MM.1S (cell line): ENCODE measurements at regions not wholly inside any gene's neighbourhood (a gene's known extent, or its start where the extent isn't known, plus 50 kb on each side); places are given as distances from the start of the nearest gene placed in this dataset.

Experiments
- EZH2 ChIP-seq: fragments of 300-600 bp; sonication (generic); optimal IDR thresholded peaks from 2 replicates; pipeline ENCODE3; 2017; ENCODE audit warnings: low read depth, mild to moderate bottlenecking, antibody characterized with exemption, low read length, mixed read lengths
- TF ChIP-seq, protein P1 (sequence below): fragments of 300-600 bp; sonication (generic); IDR thresholded peaks from 2 replicates; pipeline ENCODE4 v1.5.1; 2016; ENCODE audit warnings: antibody characterized with exemption, low read length, mixed read lengths

DNA sequence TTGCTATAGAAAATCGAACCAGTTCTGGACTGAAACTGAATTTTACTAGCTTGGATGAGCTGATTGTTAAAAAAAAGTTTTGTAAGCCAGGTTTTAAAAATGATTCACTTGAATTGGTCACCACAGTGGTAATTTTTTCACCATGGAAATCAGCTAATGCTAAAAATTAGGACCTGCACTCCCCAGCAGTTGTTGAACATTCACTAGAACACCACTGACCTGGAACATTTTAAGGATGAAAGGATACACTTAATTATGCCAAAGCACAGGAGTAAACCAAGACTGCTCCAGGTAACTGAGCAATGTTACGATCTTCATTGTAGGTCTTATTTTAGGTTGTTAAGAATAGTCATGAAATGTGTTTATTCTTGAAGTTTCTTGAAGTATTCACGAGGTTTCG is 1342.6 kb upstream of the SPRY2 start:
- TF ChIP-seq, protein P1, sequence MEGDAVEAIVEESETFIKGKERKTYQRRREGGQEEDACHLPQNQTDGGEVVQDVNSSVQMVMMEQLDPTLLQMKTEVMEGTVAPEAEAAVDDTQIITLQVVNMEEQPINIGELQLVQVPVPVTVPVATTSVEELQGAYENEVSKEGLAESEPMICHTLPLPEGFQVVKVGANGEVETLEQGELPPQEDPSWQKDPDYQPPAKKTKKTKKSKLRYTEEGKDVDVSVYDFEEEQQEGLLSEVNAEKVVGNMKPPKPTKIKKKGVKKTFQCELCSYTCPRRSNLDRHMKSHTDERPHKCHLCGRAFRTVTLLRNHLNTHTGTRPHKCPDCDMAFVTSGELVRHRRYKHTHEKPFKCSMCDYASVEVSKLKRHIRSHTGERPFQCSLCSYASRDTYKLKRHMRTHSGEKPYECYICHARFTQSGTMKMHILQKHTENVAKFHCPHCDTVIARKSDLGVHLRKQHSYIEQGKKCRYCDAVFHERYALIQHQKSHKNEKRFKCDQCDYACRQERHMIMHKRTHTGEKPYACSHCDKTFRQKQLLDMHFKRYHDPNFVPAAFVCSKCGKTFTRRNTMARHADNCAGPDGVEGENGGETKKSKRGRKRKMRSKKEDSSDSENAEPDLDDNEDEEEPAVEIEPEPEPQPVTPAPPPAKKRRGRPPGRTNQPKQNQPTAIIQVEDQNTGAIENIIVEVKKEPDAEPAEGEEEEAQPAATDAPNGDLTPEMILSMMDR, result no peak
- TF ChIP-seq EZH2, result no peak
